SU-DHL-6 (cell line): ENCODE measurements at regions not wholly inside any gene's neighbourhood (a gene's known extent, or its start where the extent isn't known, plus 50 kb on each side); places are given as distances from the start of the nearest gene placed in this dataset.

ENCODE experiments used
- CTCF ChIP-seq: fragments of 200-600 bp; sonication (generic); IDR thresholded peaks from one replicate; pipeline ENCODE4 v1.5.1; 2017; ENCODE audit warnings: antibody characterized with exemption, mild to moderate bottlenecking, low read length, moderate library complexity; ENCODE audit not compliant: insufficient read depth, poor library complexity, severe bottlenecking
- EZH2phosphoT487 ChIP-seq: fragments of 200-600 bp; sonication (generic), shearing (Covaris generic); conservative IDR thresholded peaks from 2 replicates; pipeline ENCODE4 v1.6.1; 2018; ENCODE audit warnings: mild to moderate bottlenecking, antibody characterized with exemption, low read length, moderate library complexity, mixed read lengths

GRCh38 chr21:18831942-18832676 is 428.5 kb upstream of the TMPRSS15 start:
- TF ChIP-seq CTCF: no peak
- no peak for TF ChIP-seq EZH2phosphoT487
